Hepatocyte (in vitro differentiated cells): ENCODE measurements at regions not wholly inside any gene's neighbourhood (a gene's known extent, or its start where the extent isn't known, plus 50 kb on each side); places are given as distances from the start of the nearest gene placed in this dataset.

Experiments used
- CTCF ChIP-seq: fragments of 200-600 bp; sonication (generic); IDR thresholded peaks from 2 replicates; pipeline ENCODE4 v1.5.1; 2016; ENCODE audit warnings: antibody characterized with exemption, mild to moderate bottlenecking; ENCODE audit not compliant: poor library complexity
- EZH2 ChIP-seq: fragments of 200-600 bp; sonication (generic); IDR thresholded peaks from 2 replicates; pipeline ENCODE4 v1.6.1; 2016; ENCODE audit warnings: antibody characterized with exemption, mild to moderate bottlenecking, borderline replicate concordance
- EZH2phosphoT487 ChIP-seq: fragments of 200-600 bp; sonication (generic); IDR thresholded peaks from one replicate; pipeline ENCODE4 v1.6.1; 2018; ENCODE audit warnings: antibody characterized with exemption, mild to moderate bottlenecking, low read depth, moderate library complexity; ENCODE audit not compliant: unreplicated experiment, severe bottlenecking

GRCh38 chr16:35602116-35602515 is 2142.7 kb downstream of the TP53TG3F start:
- TF ChIP-seq EZH2 (no peak), CTCF (no peak), EZH2phosphoT487 (no peak)
